ENCODE measurements at regions not wholly inside any gene's neighbourhood (a gene's known extent, or its start where the extent isn't known, plus 50 kb on each side); places are given as distances from the start of the nearest gene placed in this dataset.

- H3K27ac ChIP-seq: no peak overlapping the region
- intact Hi-C loops (cut with DNase I; ENCODE audit: low total_unique reads) (no loop called here), in situ Hi-C loops (cut with MboI; ENCODE audit: low pct_ligation_motif_present in 1 of 4, low pct_unique_long_range_greater_than_20kb in 1 of 4, low sequenced_read_pairs in 3 of 4) (no loop called here)
- no peak for DNase-seq
- no peaks in the 10 kb centered on the region for H3K9me3 ChIP-seq
- no peak for TF ChIP-seq POLR2AphosphoS5 (IDR thresholded peaks at IDR 0.05)
- no peak for TF ChIP-seq CTCF (IDR thresholded peaks at IDR 0.05)
- no peak for TF ChIP-seq POLR2A (IDR thresholded peaks at IDR 0.05)
- TF ChIP-seq EP300 (IDR thresholded peaks at IDR 0.05; ENCODE audit: low read depth): no peak
- WGBS, 2 donors (ENCODE audit: low coverage in 1 of 2): 79% methylated on average over 5 of the region's 5 CpGs; no CpG with 5 or more reads in 1 of the 2 donors
- H3K4me1 ChIP-seq: no peaks in the 10 kb centered on the region
- no peaks in the 10 kb centered on the region for H3K36me3 ChIP-seq
- H3K4me3 ChIP-seq: no peak overlapping the region
- no peaks in the 10 kb centered on the region for H3K27me3 ChIP-seq
These were observed 358.2 kb downstream of the RPS6KC1 start for GRCh38 chr1:213409208-213409631.

- TF ChIP-seq POLR2AphosphoS5 (IDR thresholded peaks at IDR 0.05): no peak
- TF ChIP-seq POLR2A (IDR thresholded peaks at IDR 0.05): no peak
- TF ChIP-seq EP300 (IDR thresholded peaks at IDR 0.05; ENCODE audit: low read depth): no peak
- no peak for TF ChIP-seq CTCF (IDR thresholded peaks at IDR 0.05)
- intact Hi-C loops (cut with DNase I; ENCODE audit: low total_unique reads): no loop called here
- in situ Hi-C loops (cut with MboI; ENCODE audit: low pct_ligation_motif_present in 1 of 4, low pct_unique_long_range_greater_than_20kb in 1 of 4, low sequenced_read_pairs in 3 of 4): no loop called here
- Histone ChIP-seq H3K36me3 (no peaks in the 10 kb centered on the region), H3K9me3 (no peaks in the 10 kb centered on the region), H3K27me3 (no peaks in the 10 kb centered on the region), H3K4me3 (no peak overlapping the region), H3K4me1 (no peaks in the 10 kb centered on the region), H3K27ac (no peak overlapping the region)
- DNase-seq: no peak
- 73 to 80% methylated on average over 1 to 2 of the region's 2 CpGs for WGBS, 2 donors (ENCODE audit: low coverage in 1 of 2)
These were observed 358.9 kb downstream of the RPS6KC1 start for GRCh38 chr1:213409971-213410370.

GRCh38 chr1:213414346-213414745 lies 363.3 kb downstream of the RPS6KC1 start:
- Histone ChIP-seq H3K4me3 (no peak overlapping the region), H3K27me3 (no peaks in the 10 kb centered on the region), H3K36me3 (no peaks in the 10 kb centered on the region), H3K4me1 (no peaks in the 10 kb centered on the region), H3K27ac (no peak overlapping the region), H3K9me3 (no peaks in the 10 kb centered on the region)
- intact Hi-C loops (cut with DNase I; ENCODE audit: low total_unique reads) (no loop called here), in situ Hi-C loops (cut with MboI; ENCODE audit: low pct_ligation_motif_present in 1 of 4, low pct_unique_long_range_greater_than_20kb in 1 of 4, low sequenced_read_pairs in 3 of 4) (no loop called here)
- TF ChIP-seq POLR2AphosphoS5 (IDR thresholded peaks at IDR 0.05) (no peak), EP300 (IDR thresholded peaks at IDR 0.05; ENCODE audit: low read depth) (no peak)
- DNase-seq: no peak
- 85% methylated on average over 1 of the region's 1 CpG; no CpG with 5 or more reads in 1 of the 2 donors for WGBS, 2 donors (ENCODE audit: low coverage in 1 of 2)

- 82 to 98% methylated on average over 2 of the region's 2 CpGs for WGBS, 2 donors (ENCODE audit: low coverage in 1 of 2)
- no peaks in the 10 kb centered on the region for H3K36me3 ChIP-seq
- no peaks in the 10 kb centered on the region for H3K9me3 ChIP-seq
- intact Hi-C loops (cut with DNase I; ENCODE audit: low total_unique reads) (no loop called here), in situ Hi-C loops (cut with MboI; ENCODE audit: low pct_ligation_motif_present in 1 of 4, low pct_unique_long_range_greater_than_20kb in 1 of 4, low sequenced_read_pairs in 3 of 4) (no loop called here)
- H3K27ac ChIP-seq: no peak overlapping the region
- DNase-seq: no peak
- no peaks in the 10 kb centered on the region for H3K4me1 ChIP-seq
- no peaks in the 10 kb centered on the region for H3K27me3 ChIP-seq
- no peak overlapping the region for H3K4me3 ChIP-seq
- TF ChIP-seq CTCF (IDR thresholded peaks at IDR 0.05) (no peak), EP300 (IDR thresholded peaks at IDR 0.05; ENCODE audit: low read depth) (no peak), POLR2AphosphoS5 (IDR thresholded peaks at IDR 0.05) (no peak), POLR2A (IDR thresholded peaks at IDR 0.05) (no peak)
These were observed 363.9 kb downstream of the RPS6KC1 start for GRCh38 chr1:213414911-213415310.

- Histone ChIP-seq H3K36me3 (no peaks in the 10 kb centered on the region), H3K27me3 (no peaks in the 10 kb centered on the region), H3K27ac (no peak overlapping the region), H3K4me1 (no peaks in the 10 kb centered on the region), H3K4me3 (no peak overlapping the region), H3K9me3 (no peaks in the 10 kb centered on the region)
- TF ChIP-seq EP300 (IDR thresholded peaks at IDR 0.05; ENCODE audit: low read depth): no peak
- TF ChIP-seq CTCF (IDR thresholded peaks at IDR 0.05): no peak
- no peak for TF ChIP-seq POLR2A (IDR thresholded peaks at IDR 0.05)
- no peak for TF ChIP-seq POLR2AphosphoS5 (IDR thresholded peaks at IDR 0.05)
- intact Hi-C loops (cut with DNase I; ENCODE audit: low total_unique reads): no loop called here
- DNase-seq: no peak
- WGBS, 2 donors (ENCODE audit: low coverage in 1 of 2): 29 to 70% methylated on average over 3 to 10 of the region's 10 CpGs
- in situ Hi-C loops (cut with MboI; ENCODE audit: low pct_ligation_motif_present in 1 of 4, low pct_unique_long_range_greater_than_20kb in 1 of 4, low sequenced_read_pairs in 3 of 4): no loop called here
These were observed 364.8 kb downstream of the RPS6KC1 start for GRCh38 chr1:213415691-213416380.
